Activated CD4-positive, alpha-beta T cell treated with anti-CD3 and anti-CD28 coated beads for 36 hours (primary cell): ENCODE measurements at regions not wholly inside any gene's neighbourhood (a gene's known extent, or its start where the extent isn't known, plus 50 kb on each side); places are given as distances from the start of the nearest gene placed in this dataset.

Experiments
- ATAC-seq: fragments of 200-7000 bp; cut with Tn5 transposase; one replicate; pipeline ENCODE4 v1.10.0; 2021; ENCODE audit warnings: mild to moderate bottlenecking, moderate library complexity
- CTCF ChIA-PET: fragments of 350-600 bp; sonication (Branson Sonifier 250); formaldehyde crosslinking; loops from one replicate; lab custom pipeline; 2021; ENCODE audit warnings: antibody characterized with exemption; lab: Charles Lee
- POLR2A ChIA-PET: fragments of 350-600 bp; sonication (Branson Sonifier 250); formaldehyde crosslinking; loops from one replicate; lab custom pipeline; 2021; ENCODE audit warnings: antibody characterized with exemption, inconsistent platforms; lab: Charles Lee
- DNase-seq: peaks from one replicate; pipeline ENCODE4 v3.0.0-alpha.2; 2020
- H3K27ac Mint-ChIP-seq: one replicate; pipeline ENCODE4 v1.8.0; 2021; ENCODE audit warnings: mixed read lengths
- H3K27me3 Mint-ChIP-seq: one replicate; pipeline ENCODE4 v1.8.0; 2021; ENCODE audit warnings: mixed read lengths
- H3K36me3 Mint-ChIP-seq: one replicate; pipeline ENCODE4 v1.8.0; 2021; ENCODE audit warnings: low read depth, mixed read lengths
- H3K4me1 Mint-ChIP-seq: one replicate; pipeline ENCODE4 v1.8.0; 2021; ENCODE audit warnings: mixed read lengths
- H3K4me3 Mint-ChIP-seq: one replicate; pipeline ENCODE4 v1.8.0; 2021; ENCODE audit warnings: mild to moderate bottlenecking, moderate library complexity, mixed read lengths
- H3K9me3 Mint-ChIP-seq: one replicate; pipeline ENCODE4 v1.8.0; 2021; ENCODE audit warnings: low read depth, mixed read lengths
- intact Hi-C, 2 experiments: fragments of 100-400 bp; cut with DNase I in 1 of 2; cut with micrococcal nuclease in 1 of 2; formaldehyde crosslinking; loops; one replicate each; pipeline versions ENCODE4 v1.14.2 to v1.15.1; 2022 to 2024; cut with DNase I, micrococcal nuclease

GRCh38 chr15:85891470-85891869, 96.7 kb upstream of the KLHL25 start:
- Mint-ChIP-seq H3K27me3 (peaks cover 27% of the 10 kb centered on the region), H3K27ac (no peak overlapping the region), H3K9me3 (no peaks in the 10 kb centered on the region), H3K36me3 (no peaks in the 10 kb centered on the region), H3K4me3 (no peak overlapping the region), H3K4me1 (no peaks in the 10 kb centered on the region)
- intact Hi-C loops = loop anchor here in 1 of 2 experiments (10.0 kb wide), 1 partner anchor 63 kb away; no protein-coding TSS in a partner anchor
- no peak for DNase-seq
- POLR2A ChIA-PET = no interaction called here
- ATAC-seq = no peak
- CTCF ChIA-PET = no interaction called here

DNA sequence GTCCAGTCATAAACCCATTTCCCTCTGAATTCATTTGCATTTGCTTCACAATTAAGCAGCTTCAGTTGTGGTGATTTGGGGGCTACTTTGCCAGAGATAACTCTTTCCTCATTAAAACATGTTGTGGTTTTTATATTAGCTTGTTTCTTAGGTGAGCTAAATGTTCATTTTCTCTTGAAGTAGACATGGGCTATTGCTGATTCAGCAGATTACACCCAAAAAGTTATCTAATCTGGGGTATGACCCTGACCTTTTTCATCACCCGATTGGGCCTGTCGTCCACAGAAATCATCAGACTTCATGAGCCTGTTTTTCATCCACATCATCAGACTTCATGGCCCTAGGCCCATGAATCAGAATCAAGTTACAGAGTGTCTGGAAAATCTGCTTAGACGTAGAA, 97.5 kb upstream of the KLHL25 start:
- Mint-ChIP-seq H3K4me1 (no peaks in the 10 kb centered on the region), H3K36me3 (no peaks in the 10 kb centered on the region), H3K4me3 (no peak overlapping the region), H3K27ac (no peak overlapping the region), H3K27me3 (peaks cover 33% of the 10 kb centered on the region), H3K9me3 (no peaks in the 10 kb centered on the region)
- ChIA-PET CTCF (interaction anchor here (0.9 to 1.0 kb wide), 3 partner anchors 17 to 51 kb away, joined by 3 to 5 read pairs (median 3); no protein-coding TSS in a partner anchor), POLR2A (no interaction called here)
- ATAC-seq = no peak
- intact Hi-C loops = loop anchor here in 1 of 2 experiments (10.0 kb wide), 1 partner anchor 63 kb away; no protein-coding TSS in a partner anchor
- no peak for DNase-seq

- CTCF ChIA-PET = no interaction called here
- ATAC-seq (no peak), DNase-seq (no peak)
- no peak overlapping the region for H3K4me3 Mint-ChIP-seq
- no peaks in the 10 kb centered on the region for H3K9me3 Mint-ChIP-seq
- POLR2A ChIA-PET = no interaction called here
- peaks cover 42% of the 10 kb centered on the region for H3K27me3 Mint-ChIP-seq
- intact Hi-C loops = loop anchor here in 1 of 2 experiments (10.0 kb wide), 1 partner anchor 57 kb away; no protein-coding TSS in a partner anchor
- no peak overlapping the region for H3K27ac Mint-ChIP-seq
- H3K36me3 Mint-ChIP-seq = no peaks in the 10 kb centered on the region
- H3K4me1 Mint-ChIP-seq = no peaks in the 10 kb centered on the region
Measured at GRCh38 chr15:85897207-85897894, 102.6 kb upstream of the KLHL25 start.

DNA sequence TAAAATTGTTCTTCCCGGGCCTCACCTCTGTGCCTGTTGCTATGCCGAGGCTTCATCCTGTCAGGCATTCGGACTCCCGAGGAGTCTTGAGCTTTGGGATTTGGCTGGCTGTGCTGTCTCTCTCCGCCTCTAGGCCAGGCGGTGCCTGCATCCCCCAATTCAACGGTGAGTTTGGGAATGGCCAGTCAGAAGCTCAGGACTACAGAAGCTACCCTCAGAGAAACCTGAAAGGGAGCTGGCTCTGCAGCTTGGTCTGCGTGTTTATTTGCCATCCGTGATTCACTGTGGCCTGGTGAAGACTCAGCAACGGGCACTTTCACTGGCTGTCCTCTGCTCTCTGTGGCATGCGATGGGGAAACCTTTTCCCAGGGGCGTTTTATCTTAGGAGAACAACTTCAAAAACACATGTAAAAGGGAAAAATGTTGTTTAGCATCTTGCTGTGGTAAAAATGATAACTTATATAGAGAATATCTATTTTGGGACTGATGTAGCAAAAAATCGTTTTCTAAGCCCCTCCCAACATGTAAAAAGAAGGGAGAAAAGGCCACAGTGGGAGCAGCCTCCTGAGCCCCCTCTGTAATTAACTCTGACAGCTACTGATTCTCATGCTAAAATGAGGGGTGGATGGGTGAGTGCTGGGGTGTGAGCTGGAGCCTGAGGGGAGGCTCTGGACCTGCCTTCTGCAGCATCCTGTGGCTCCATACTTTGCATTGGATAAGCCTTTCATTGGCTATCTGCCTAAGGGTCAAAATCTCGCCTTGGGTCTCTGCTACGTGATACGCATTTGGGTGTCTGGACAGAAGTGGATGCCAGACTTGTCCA, 103.4 kb upstream of the KLHL25 start:
- intact Hi-C loops = loop anchor here in 1 of 2 experiments (10.0 kb wide), 1 partner anchor 57 kb away; no protein-coding TSS in a partner anchor
- CTCF ChIA-PET = no interaction called here
- H3K36me3 Mint-ChIP-seq = no peaks in the 10 kb centered on the region
- H3K9me3 Mint-ChIP-seq = no peaks in the 10 kb centered on the region
- H3K27me3 Mint-ChIP-seq = peaks cover 38% of the 10 kb centered on the region
- H3K4me3 Mint-ChIP-seq = no peak overlapping the region
- POLR2A ChIA-PET = no interaction called here
- no peaks in the 10 kb centered on the region for H3K4me1 Mint-ChIP-seq
- no peak for ATAC-seq
- no peak overlapping the region for H3K27ac Mint-ChIP-seq
- no peak for DNase-seq

GRCh38 chr15:85899927-85900326, 105.2 kb upstream of the KLHL25 start:
- H3K4me3 Mint-ChIP-seq = no peak overlapping the region
- no peaks in the 10 kb centered on the region for H3K9me3 Mint-ChIP-seq
- ChIA-PET POLR2A (no interaction called here), CTCF (no interaction called here)
- no peak overlapping the region for H3K27ac Mint-ChIP-seq
- intact Hi-C loops = loop anchor here in 1 of 2 experiments (10.0 kb wide), 1 partner anchor 55 kb away; no protein-coding TSS in a partner anchor
- no peaks in the 10 kb centered on the region for H3K36me3 Mint-ChIP-seq
- H3K4me1 Mint-ChIP-seq = no peaks in the 10 kb centered on the region
- DNase-seq (no peak), ATAC-seq (no peak)
- H3K27me3 Mint-ChIP-seq = peaks cover 30% of the 10 kb centered on the region

- Mint-ChIP-seq H3K36me3 (no peaks in the 10 kb centered on the region), H3K4me1 (no peaks in the 10 kb centered on the region), H3K9me3 (no peaks in the 10 kb centered on the region), H3K27me3 (no peaks in the 10 kb centered on the region), H3K27ac (no peak overlapping the region), H3K4me3 (no peak overlapping the region)
- ChIA-PET POLR2A (no interaction called here), CTCF (no interaction called here)
- DNase-seq (no peak), ATAC-seq (no peak)
- intact Hi-C loops = no loop called here
Measured at GRCh38 chr15:85905751-85906450, 111.2 kb upstream of the KLHL25 start.

DNA sequence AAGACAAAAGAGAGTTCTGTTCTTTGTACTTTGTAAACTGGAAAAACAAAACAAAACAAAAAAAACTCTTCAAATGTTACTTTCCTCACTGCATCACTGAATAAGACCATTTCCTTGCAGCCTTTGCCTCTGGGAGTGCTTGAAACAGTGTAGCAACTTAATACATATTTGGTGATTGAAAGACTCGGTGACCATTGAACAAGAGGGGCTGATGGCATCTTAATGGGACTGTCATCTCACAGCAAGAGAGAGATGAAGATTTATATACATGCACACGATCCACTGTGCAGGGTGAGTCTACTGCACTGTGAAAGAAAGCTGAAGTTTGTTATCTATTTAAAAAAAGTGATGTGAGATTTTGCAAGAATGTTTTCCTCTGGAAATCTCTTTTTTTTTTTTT, 111.9 kb upstream of the KLHL25 start:
- ATAC-seq (no peak), DNase-seq (no peak)
- Mint-ChIP-seq H3K4me1 (no peaks in the 10 kb centered on the region), H3K4me3 (no peak overlapping the region), H3K27ac (no peak overlapping the region), H3K9me3 (no peaks in the 10 kb centered on the region), H3K36me3 (no peaks in the 10 kb centered on the region), H3K27me3 (no peaks in the 10 kb centered on the region)
- CTCF ChIA-PET = interaction anchor here (1.3 kb wide), 1 partner anchor 48 kb away, joined by 3 read pairs; no protein-coding TSS in a partner anchor
- POLR2A ChIA-PET = no interaction called here
- intact Hi-C loops = no loop called here

DNA sequence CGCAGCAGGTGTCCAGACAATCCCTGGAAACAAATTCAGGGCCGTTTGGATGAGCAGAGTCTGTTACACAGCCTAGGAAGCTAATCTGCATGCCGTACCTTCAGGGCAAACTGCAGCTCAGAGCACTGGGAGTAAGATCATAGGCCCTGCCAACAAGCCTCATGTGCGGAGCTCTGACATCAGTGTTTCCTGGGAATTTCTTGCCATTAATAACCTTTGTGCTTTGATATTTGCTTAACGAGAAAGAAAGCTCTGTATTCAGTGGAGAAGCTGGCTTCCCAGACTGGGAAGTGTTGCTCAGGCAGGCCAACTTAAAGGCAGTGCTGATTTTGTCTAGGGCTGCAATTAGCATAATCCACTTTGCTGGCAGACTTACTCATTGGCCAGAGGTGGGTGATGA, 116.1 kb upstream of the KLHL25 start:
- ChIA-PET POLR2A (no interaction called here), CTCF (interaction anchor here (0.8 kb wide), 1 partner anchor 13 kb away, joined by 4 read pairs; no protein-coding TSS in a partner anchor)
- no peaks in the 10 kb centered on the region for H3K36me3 Mint-ChIP-seq
- intact Hi-C loops = no loop called here
- H3K4me3 Mint-ChIP-seq = no peak overlapping the region
- H3K27me3 Mint-ChIP-seq = no peaks in the 10 kb centered on the region
- DNase-seq (no peak), ATAC-seq (no peak)
- no peak overlapping the region for H3K27ac Mint-ChIP-seq
- no peaks in the 10 kb centered on the region for H3K4me1 Mint-ChIP-seq
- H3K9me3 Mint-ChIP-seq = no peaks in the 10 kb centered on the region

- H3K4me1 Mint-ChIP-seq = no peaks in the 10 kb centered on the region
- no peak for ATAC-seq
- intact Hi-C loops = no loop called here
- H3K27ac Mint-ChIP-seq = no peak overlapping the region
- peaks cover 5% of the 10 kb centered on the region for H3K27me3 Mint-ChIP-seq
- DNase-seq = no peak
- ChIA-PET POLR2A (no interaction called here), CTCF (interaction anchor here (1.0 kb wide), 1 partner anchor 88 kb away, joined by 3 read pairs; no protein-coding TSS in a partner anchor)
- no peak overlapping the region for H3K4me3 Mint-ChIP-seq
- no peaks in the 10 kb centered on the region for H3K9me3 Mint-ChIP-seq
- H3K36me3 Mint-ChIP-seq = no peaks in the 10 kb centered on the region
Measured at GRCh38 chr15:85913461-85913860, 118.7 kb upstream of the KLHL25 start.

- ChIA-PET CTCF (no interaction called here), POLR2A (no interaction called here)
- no peaks in the 10 kb centered on the region for H3K9me3 Mint-ChIP-seq
- H3K27me3 Mint-ChIP-seq = peaks cover 7% of the 10 kb centered on the region
- no peak for ATAC-seq
- H3K27ac Mint-ChIP-seq = no peak overlapping the region
- intact Hi-C loops = no loop called here
- no peaks in the 10 kb centered on the region for H3K36me3 Mint-ChIP-seq
- no peak overlapping the region for H3K4me3 Mint-ChIP-seq
- no peak for DNase-seq
- peaks cover 4% of the 10 kb centered on the region for H3K4me1 Mint-ChIP-seq
Measured at GRCh38 chr15:85920956-85921355, 126.2 kb upstream of the KLHL25 start.

DNA sequence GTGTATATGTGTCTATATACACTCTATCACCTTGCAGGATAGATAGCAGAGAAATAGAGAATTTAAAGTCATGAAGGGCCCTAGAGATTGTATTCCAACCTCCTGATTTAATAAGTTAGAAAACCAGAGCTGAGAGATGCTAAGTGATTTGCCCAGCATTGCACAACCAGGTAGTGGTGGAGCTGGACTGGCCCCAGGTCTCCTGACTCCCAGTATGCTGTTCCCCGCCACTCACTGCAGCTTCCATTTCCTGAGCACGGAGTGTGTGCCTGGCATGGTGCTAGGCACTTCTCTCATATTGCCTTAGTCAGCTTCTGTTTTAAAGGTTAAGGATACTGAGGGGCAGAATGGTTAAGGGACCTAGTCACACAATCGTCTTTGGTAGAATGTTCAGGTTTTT, 129.4 kb upstream of the KLHL25 start:
- H3K27ac Mint-ChIP-seq = no peak overlapping the region
- no peaks in the 10 kb centered on the region for H3K36me3 Mint-ChIP-seq
- H3K27me3 Mint-ChIP-seq = peaks cover 2% of the 10 kb centered on the region
- intact Hi-C loops = no loop called here
- no peaks in the 10 kb centered on the region for H3K9me3 Mint-ChIP-seq
- H3K4me3 Mint-ChIP-seq = no peak overlapping the region
- H3K4me1 Mint-ChIP-seq = peaks cover 18% of the 10 kb centered on the region
- CTCF ChIA-PET = interaction anchor here (0.6 kb wide), 1 partner anchor 13 kb away, joined by 4 read pairs; no protein-coding TSS in a partner anchor
- ATAC-seq (no peak), DNase-seq (no peak)
- POLR2A ChIA-PET = no interaction called here
